RWPE2 (cell line): ENCODE measurements at regions not wholly inside any gene's neighbourhood (a gene's known extent, or its start where the extent isn't known, plus 50 kb on each side); places are given as distances from the start of the nearest gene placed in this dataset.
"Not testable (repeated sequence)": the region's sequence is repeated elsewhere in the genome, so short reads cannot be mapped to it uniquely, and the experiment has no call there.

Experiments
- ATAC-seq: fragments of 200-7000 bp; cut with Tn5 transposase; 3 replicates; pipeline ENCODE4 v1.9.1; 2021; ENCODE audit warnings: low read depth
- DNase-seq: peaks from one replicate; pipeline ENCODE4 v3.0.0-alpha.2; 2020; ENCODE audit warnings: low spot score
- H3K27ac ChIP-seq: fragments of 450-650 bp; 2 replicates; pipeline ENCODE4 v1.5.1; 2017; ENCODE audit warnings: mild to moderate bottlenecking; ENCODE audit not compliant: poor library complexity, severe bottlenecking
- H3K27me3 ChIP-seq: fragments of 250-450 bp; sonication (Bioruptor Pico); 2 replicates; pipeline ENCODE4 v1.5.1; 2021; ENCODE audit warnings: mild to moderate bottlenecking, moderate library complexity; ENCODE audit not compliant: insufficient read depth, poor library complexity, severe bottlenecking
- H3K36me3 ChIP-seq: fragments of 250-450 bp; sonication (Bioruptor Pico); 2 replicates; pipeline ENCODE4 v1.5.1; 2020; ENCODE audit warnings: low read depth, mild to moderate bottlenecking, moderate library complexity
- H3K4me1 ChIP-seq: fragments of 250-450 bp; sonication (Bioruptor Pico); 2 replicates; pipeline ENCODE4 v1.5.1; 2021; ENCODE audit warnings: mild to moderate bottlenecking, moderate library complexity; ENCODE audit not compliant: insufficient read depth, poor library complexity, severe bottlenecking
- H3K4me3 ChIP-seq: fragments of 250-450 bp; sonication (Bioruptor Pico); 2 replicates; pipeline ENCODE4 v1.5.1; 2021; ENCODE audit warnings: mild to moderate bottlenecking, moderate library complexity; ENCODE audit not compliant: severe bottlenecking
- H3K9me3 ChIP-seq: fragments of 250-450 bp; sonication (Bioruptor Pico); 2 replicates; pipeline ENCODE4 v1.5.1; 2021; ENCODE audit warnings: mild to moderate bottlenecking, moderate library complexity; ENCODE audit not compliant: severe bottlenecking
- CTCF ChIP-seq: fragments of 450-650 bp; IDR thresholded peaks from one replicate; pipeline ENCODE4 v1.5.1; 2017; ENCODE audit warnings: mild to moderate bottlenecking, moderate library complexity; ENCODE audit not compliant: poor library complexity, severe bottlenecking

DNA sequence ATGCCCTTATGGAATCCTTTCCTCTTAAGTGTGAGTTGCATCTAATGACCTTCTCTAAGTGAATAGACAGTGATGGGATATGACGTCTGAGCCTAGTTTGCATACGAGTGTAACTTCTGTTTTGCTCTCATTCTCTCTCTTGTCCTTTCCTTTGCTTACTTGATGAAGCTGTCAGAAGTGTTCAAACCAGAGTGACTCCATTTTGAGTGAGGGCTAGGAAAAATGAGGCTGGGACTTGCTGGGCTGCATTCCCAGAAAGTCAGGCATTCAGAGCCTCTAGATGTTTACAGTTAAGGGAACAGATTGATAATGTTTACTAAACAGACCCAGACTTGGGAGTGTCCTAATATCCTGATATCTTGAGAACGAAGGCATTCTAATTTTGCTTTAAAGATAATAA is 311.2 kb upstream of the SOX4 start:
- not testable (repeated sequence) for H3K27me3 ChIP-seq, H3K9me3 ChIP-seq, ATAC-seq, H3K27ac ChIP-seq, DNase-seq, H3K4me3 ChIP-seq, H3K36me3 ChIP-seq
- peaks cover 13% of the 10 kb centered on the region for H3K4me1 ChIP-seq

DNA sequence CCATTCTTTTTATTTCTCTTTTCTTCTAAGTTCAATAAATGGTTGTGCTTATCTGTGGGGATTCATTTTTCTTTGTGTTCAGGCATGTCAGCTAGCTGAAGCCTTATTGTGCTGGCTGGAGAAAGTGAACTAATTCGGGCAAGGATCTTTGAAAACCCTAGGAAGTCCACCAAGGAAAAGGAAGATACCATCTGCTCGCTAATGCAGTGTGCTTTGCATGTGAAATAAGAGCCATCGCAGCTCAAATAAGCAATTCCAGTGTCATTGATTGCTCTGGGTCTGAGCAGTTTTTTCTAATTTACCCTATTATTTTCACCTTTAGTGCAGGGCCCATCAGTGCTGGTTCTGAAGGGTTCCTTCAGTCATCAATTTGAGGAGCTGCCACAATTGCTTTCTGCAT is 309.4 kb upstream of the SOX4 start:
- Histone ChIP-seq H3K27me3 (no peaks in the 10 kb centered on the region), H3K4me3 (no peak overlapping the region), H3K4me1 (peaks cover 4% of the 10 kb centered on the region), H3K36me3 (no peaks in the 10 kb centered on the region), H3K9me3 (no peaks in the 10 kb centered on the region), H3K27ac (no peak overlapping the region)
- TF ChIP-seq CTCF = no peak
- ATAC-seq (no peak), DNase-seq (no peak)

- Histone ChIP-seq H3K9me3 (no peaks in the 10 kb centered on the region), H3K27me3 (no peaks in the 10 kb centered on the region), H3K36me3 (no peaks in the 10 kb centered on the region), H3K27ac (no peak overlapping the region), H3K4me3 (no peak overlapping the region), H3K4me1 (peaks cover 4% of the 10 kb centered on the region)
- ATAC-seq = no peak
- no peak for DNase-seq
- TF ChIP-seq CTCF = no peak
Measured at GRCh38 chr6:21284706-21285105, 308.8 kb upstream of the SOX4 start.

GRCh38 chr6:21294144-21294543 is 299.4 kb upstream of the SOX4 start:
- H3K9me3 ChIP-seq = no peaks in the 10 kb centered on the region
- no peaks in the 10 kb centered on the region for H3K4me1 ChIP-seq
- ATAC-seq (no peak), DNase-seq (no peak)
- H3K4me3 ChIP-seq = no peak overlapping the region
- no peak overlapping the region for H3K27ac ChIP-seq
- no peaks in the 10 kb centered on the region for H3K27me3 ChIP-seq
- TF ChIP-seq CTCF = no peak
- H3K36me3 ChIP-seq = no peaks in the 10 kb centered on the region

DNA sequence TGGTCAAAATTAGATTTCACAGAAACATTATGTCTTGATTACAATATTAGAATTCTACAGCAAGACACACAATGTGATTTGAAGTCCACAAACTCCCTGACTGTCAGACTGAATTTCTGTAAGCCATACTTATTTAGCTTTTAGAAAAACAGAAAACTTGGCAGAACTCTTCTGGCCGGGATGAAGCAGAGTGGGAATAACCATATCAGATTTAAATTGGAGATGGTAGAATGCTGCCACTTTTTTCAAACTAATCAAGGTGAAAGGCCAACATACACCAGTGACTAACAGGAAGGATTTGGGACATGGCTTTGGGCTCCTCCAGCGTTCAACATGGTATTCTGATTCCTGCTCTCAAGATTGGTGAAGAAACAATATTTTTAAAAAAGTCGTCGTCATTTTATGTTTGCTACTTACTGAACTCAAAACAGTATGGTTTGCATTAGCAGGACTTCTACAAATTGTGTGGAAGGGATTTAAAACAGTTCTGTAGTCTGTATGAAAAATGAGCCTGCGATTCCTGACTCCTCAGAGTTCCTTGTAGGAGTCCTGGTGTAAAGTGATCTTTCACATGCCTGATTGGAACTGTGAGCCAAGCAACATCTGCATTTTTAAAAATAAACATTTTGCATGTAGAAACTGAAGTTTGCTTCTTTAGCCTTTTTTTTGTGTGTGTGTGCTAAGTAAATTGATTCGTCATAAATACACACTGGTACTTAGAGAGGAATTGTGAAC is 297.9 kb upstream of the SOX4 start:
- DNase-seq = no peak
- no peak overlapping the region for H3K4me3 ChIP-seq
- H3K27ac ChIP-seq = no peak overlapping the region
- no peaks in the 10 kb centered on the region for H3K4me1 ChIP-seq
- ATAC-seq = no peak
- no peaks in the 10 kb centered on the region for H3K36me3 ChIP-seq
- H3K9me3 ChIP-seq = no peaks in the 10 kb centered on the region
- H3K27me3 ChIP-seq = no peaks in the 10 kb centered on the region
- no peak for TF ChIP-seq CTCF
